ENCODE measurements at regions not wholly inside any gene's neighbourhood (a gene's known extent, or its start where the extent isn't known, plus 50 kb on each side); places are given as distances from the start of the nearest gene placed in this dataset.

- no peak for TF ChIP-seq ZNF462 (CRISPR knock-in tag; IDR thresholded peaks at IDR 0.05)
Measured at GRCh38 chr2:235217846-235218245, 266.0 kb downstream of the SH3BP4 start (continued).

- no peak for ATAC-seq
Measured at GRCh38 chr2:235218486-235218907, 266.7 kb downstream of the SH3BP4 start.

More at GRCh38 chr2:235218486-235218907, 266.7 kb downstream of the SH3BP4 start:
- Histone ChIP-seq H3K27me3 (ENCODE audit: insufficient read depth) (no peaks in the 10 kb centered on the region), H3K36me3 (ENCODE audit: insufficient read depth) (no peaks in the 10 kb centered on the region), H3F3A (replicated peaks; ENCODE audit: low read depth) (no peaks in the 10 kb centered on the region), H3K4me2 (no peak overlapping the region), H3K9me2 (ENCODE audit: insufficient read depth) (no peaks in the 10 kb centered on the region), H4K20me1 (replicated peaks; ENCODE audit: insufficient read depth) (no peaks in the 10 kb centered on the region), H3K79me2 (replicated peaks; ENCODE audit: insufficient read depth) (no peaks in the 10 kb centered on the region), H3K4me1 (ENCODE audit: insufficient read depth) (no peaks in the 10 kb centered on the region), H3K27ac (ENCODE audit: low read depth) (no peak overlapping the region), H3K4me3 (no peak overlapping the region), H2AFZ (0 out of 2 replicates have a peak overlapping the region, but pooled peaks have one; percentile 43)
- Mint-ChIP-seq H3K4me3 (no peak overlapping the region), H3K9me3 (no peaks in the 10 kb centered on the region), H3K27me3 (ENCODE audit: insufficient read depth, low read depth, poor library complexity) (peaks cover 6% of the 10 kb centered on the region), H3K36me3 (ENCODE audit: low read depth) (no peaks in the 10 kb centered on the region), H3K4me1 (peaks cover 6% of the 10 kb centered on the region), H3K27ac (no peak overlapping the region)
- DNase-seq (ENCODE audit: low spot score): no peak
- TF ChIP-seq EZH2phosphoT487 (IDR thresholded peaks at IDR 0.05; ENCODE audit: unreplicated experiment) (no peak), EZH2 (IDR thresholded peaks at IDR 0.05; ENCODE audit: low read depth, unreplicated experiment) (no peak), REST (IDR thresholded peaks at IDR 0.05; ENCODE audit: unreplicated experiment) (no peak)

All from GM23338 (cell line).